ENCODE measurements at regions not wholly inside any gene's neighbourhood (a gene's known extent, or its start where the extent isn't known, plus 50 kb on each side); places are given as distances from the start of the nearest gene placed in this dataset.

DNA sequence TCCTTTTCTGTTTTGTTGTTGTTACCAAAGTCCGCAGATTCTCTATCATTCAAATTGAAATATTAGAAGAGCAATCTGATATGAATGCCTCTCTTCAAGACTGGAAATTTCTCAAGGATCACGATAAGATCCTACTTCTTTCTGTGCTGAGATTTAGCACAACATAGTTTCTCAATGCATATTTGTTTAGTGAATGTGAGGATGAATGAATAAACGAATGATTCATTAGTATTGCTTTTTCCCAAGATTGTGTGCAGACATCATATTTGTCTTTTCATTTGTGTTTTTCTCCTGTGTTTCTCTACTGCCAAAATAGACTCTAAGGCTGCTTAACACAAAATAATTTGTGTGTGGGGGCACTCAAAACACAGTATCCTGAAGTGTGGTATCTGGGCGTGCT lies 862.7 kb upstream of the MAP3K7 start:
- DNase-seq, result no peak
- Histone ChIP-seq H3K9me3 (no peaks in the 10 kb centered on the region), H3K27me3 (ENCODE audit: insufficient read depth in 3 of 3, low read length in 2 of 3) (no peaks in the 10 kb centered on the region), H3K4me1 (no peaks in the 10 kb centered on the region), H3K4me3 (no peak overlapping the region), H3K27ac (no peak overlapping the region), H3K36me3 (ENCODE audit: insufficient read depth in 1 of 2, low read depth in 1 of 2) (no peaks in the 10 kb centered on the region)
- WGBS, 3 donors, result 93 to 97% (median 95%) methylated on average over 4 of the region's 4 CpGs
- ATAC-seq, result no peak
- intact Hi-C loops (cut with DNase I), result no loop called here
- TF ChIP-seq, protein P1, sequence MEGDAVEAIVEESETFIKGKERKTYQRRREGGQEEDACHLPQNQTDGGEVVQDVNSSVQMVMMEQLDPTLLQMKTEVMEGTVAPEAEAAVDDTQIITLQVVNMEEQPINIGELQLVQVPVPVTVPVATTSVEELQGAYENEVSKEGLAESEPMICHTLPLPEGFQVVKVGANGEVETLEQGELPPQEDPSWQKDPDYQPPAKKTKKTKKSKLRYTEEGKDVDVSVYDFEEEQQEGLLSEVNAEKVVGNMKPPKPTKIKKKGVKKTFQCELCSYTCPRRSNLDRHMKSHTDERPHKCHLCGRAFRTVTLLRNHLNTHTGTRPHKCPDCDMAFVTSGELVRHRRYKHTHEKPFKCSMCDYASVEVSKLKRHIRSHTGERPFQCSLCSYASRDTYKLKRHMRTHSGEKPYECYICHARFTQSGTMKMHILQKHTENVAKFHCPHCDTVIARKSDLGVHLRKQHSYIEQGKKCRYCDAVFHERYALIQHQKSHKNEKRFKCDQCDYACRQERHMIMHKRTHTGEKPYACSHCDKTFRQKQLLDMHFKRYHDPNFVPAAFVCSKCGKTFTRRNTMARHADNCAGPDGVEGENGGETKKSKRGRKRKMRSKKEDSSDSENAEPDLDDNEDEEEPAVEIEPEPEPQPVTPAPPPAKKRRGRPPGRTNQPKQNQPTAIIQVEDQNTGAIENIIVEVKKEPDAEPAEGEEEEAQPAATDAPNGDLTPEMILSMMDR (IDR thresholded peaks at IDR 0.05), result no peak

DNA sequence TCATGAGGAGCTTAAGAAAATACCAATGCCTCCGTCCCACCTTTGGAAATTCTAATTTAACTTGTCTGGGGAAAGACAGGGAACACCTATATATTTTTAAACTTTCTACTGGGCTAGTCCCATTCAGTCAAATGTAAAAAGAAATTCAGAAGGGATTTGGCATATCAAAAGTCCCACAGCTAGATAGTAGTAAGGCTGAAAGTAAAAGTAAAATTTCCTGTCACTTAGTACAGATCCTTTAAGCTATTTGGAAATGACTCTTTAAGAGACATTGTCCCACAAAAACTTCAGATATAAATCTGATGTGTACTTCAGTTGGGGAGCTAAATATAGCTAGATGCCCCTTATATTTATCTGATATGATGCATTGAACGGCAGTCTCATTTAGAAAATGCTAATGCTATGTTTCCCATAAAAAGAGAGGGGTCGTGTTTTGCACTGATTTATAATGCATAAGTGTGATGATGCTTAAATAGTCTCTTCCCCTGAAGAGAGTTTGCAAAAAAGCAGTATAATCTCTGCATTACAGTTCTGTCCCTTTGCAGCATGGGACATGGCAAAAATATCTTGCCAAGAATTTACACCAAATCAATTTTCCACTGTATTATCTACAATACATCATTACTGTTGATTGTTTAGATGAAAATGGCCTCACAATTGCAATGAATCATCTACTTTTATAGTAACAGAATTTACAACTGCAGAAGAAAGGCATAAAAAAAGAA lies 860.8 kb upstream of the MAP3K7 start:
- no peak for DNase-seq
- intact Hi-C loops (cut with DNase I), result no loop called here
- TF ChIP-seq, protein P1 (IDR thresholded peaks at IDR 0.05), result no peak
- Histone ChIP-seq H3K36me3 (ENCODE audit: insufficient read depth in 1 of 2, low read depth in 1 of 2) (no peaks in the 10 kb centered on the region), H3K9me3 (no peaks in the 10 kb centered on the region), H3K4me1 (no peaks in the 10 kb centered on the region), H3K27ac (no peak overlapping the region), H3K27me3 (ENCODE audit: insufficient read depth in 3 of 3, low read length in 2 of 3) (no peaks in the 10 kb centered on the region), H3K4me3 (no peak overlapping the region)
- no peak for ATAC-seq
- WGBS, 3 donors, result 52 to 56% (median 53%) methylated on average over 3 of the region's 3 CpGs

DNA sequence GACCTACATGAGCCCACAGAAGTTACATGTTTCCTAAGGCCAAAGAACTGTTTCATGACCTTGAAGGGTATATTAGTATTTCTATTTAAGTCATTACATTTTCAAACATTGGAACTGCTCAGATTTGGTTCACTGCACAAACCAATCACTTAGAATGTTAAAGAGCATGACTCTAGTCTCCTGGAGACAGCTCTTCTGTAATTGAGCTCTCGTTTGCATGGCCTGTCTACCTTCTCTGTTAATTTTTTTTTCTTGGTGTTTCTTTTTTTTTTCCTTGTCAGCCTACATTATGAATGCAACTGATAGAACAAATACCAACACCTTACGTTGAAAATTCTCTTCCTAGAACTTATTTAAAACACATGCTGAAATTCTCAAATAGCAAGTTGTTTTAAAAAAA lies 860.2 kb upstream of the MAP3K7 start:
- no peaks in the 10 kb centered on the region for H3K27me3 ChIP-seq (ENCODE audit: insufficient read depth in 3 of 3, low read length in 2 of 3)
- 62 to 75% (median 63%) methylated on average over 2 of the region's 2 CpGs for WGBS, 3 donors
- no peak overlapping the region for H3K27ac ChIP-seq
- no peaks in the 10 kb centered on the region for H3K4me1 ChIP-seq
- H3K4me3 ChIP-seq, result no peak overlapping the region
- TF ChIP-seq, protein P1 (IDR thresholded peaks at IDR 0.05), result no peak
- no peak for DNase-seq
- H3K9me3 ChIP-seq, result no peaks in the 10 kb centered on the region
- no peaks in the 10 kb centered on the region for H3K36me3 ChIP-seq (ENCODE audit: insufficient read depth in 1 of 2, low read depth in 1 of 2)
- no peak for ATAC-seq
- intact Hi-C loops (cut with DNase I), result no loop called here

DNA sequence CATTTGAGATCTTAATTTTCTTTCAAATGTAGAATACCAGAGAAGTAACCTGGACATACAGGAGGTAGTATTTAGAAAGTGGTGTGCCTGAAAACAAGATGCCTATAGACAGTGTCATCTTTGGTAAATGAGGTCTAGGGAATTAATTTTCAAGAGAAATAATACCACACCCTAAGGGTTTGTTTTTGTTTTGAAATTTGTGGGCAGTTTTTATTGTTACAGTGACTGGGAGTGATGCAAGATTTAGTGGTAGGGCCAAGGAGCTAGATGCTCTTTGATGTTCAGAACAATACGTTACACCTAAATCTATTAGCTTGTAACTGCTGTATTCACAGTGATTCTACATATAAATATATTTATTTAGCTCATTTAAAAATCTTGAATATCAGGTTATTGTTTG lies 856.5 kb upstream of the MAP3K7 start:
- TF ChIP-seq, protein P1 (IDR thresholded peaks at IDR 0.05), result no peak
- Histone ChIP-seq H3K27me3 (ENCODE audit: insufficient read depth in 3 of 3, low read length in 2 of 3) (no peaks in the 10 kb centered on the region), H3K4me1 (no peaks in the 10 kb centered on the region), H3K36me3 (ENCODE audit: insufficient read depth in 1 of 2, low read depth in 1 of 2) (no peaks in the 10 kb centered on the region), H3K9me3 (no peaks in the 10 kb centered on the region), H3K27ac (no peak overlapping the region), H3K4me3 (no peak overlapping the region)
- WGBS, 3 donors, result 86 to 97% (median 88%) methylated on average over 1 of the region's 1 CpG
- no peak for DNase-seq
- no peak for ATAC-seq
- intact Hi-C loops (cut with DNase I), result no loop called here

DNA sequence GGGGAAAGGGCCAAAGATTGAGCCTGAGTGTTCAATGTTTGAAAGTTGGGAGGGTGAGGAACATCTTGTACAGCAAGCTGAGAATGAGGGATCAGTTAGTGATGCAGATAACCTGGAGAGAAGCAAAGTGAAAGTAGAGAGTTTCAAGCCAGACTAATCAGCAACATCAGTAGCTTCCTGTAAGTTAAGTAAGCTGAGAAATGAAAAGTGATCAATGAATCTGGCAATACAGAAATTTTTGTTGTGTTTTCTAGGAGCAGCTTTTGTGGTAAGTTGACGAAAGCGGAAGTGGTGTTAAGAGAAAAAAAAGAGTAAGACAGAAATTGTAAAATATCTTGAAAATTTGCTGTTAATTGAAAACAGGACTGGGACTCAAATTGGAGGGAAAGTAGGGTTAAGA lies 855.5 kb upstream of the MAP3K7 start:
- intact Hi-C loops (cut with DNase I), result no loop called here
- no peaks in the 10 kb centered on the region for H3K27me3 ChIP-seq (ENCODE audit: insufficient read depth in 3 of 3, low read length in 2 of 3)
- H3K9me3 ChIP-seq, result no peaks in the 10 kb centered on the region
- no peak for ATAC-seq
- TF ChIP-seq, protein P1 (IDR thresholded peaks at IDR 0.05), result no peak
- H3K27ac ChIP-seq, result no peak overlapping the region
- H3K4me1 ChIP-seq, result no peaks in the 10 kb centered on the region
- no peaks in the 10 kb centered on the region for H3K36me3 ChIP-seq (ENCODE audit: insufficient read depth in 1 of 2, low read depth in 1 of 2)
- H3K4me3 ChIP-seq, result no peak overlapping the region
- WGBS, 3 donors, result 84 to 97% (median 88%) methylated on average over 2 of the region's 2 CpGs
- no peak for DNase-seq
